ENCODE measurements at regions not wholly inside any gene's neighbourhood (a gene's known extent, or its start where the extent isn't known, plus 50 kb on each side); places are given as distances from the start of the nearest gene placed in this dataset.
"Not testable (repeated sequence)": the region's sequence is repeated elsewhere in the genome, so short reads cannot be mapped to it uniquely, and the experiment has no call there.

- DNase-seq (ENCODE audit: insufficient read length, low spot score) (no peak), FAIRE-seq (no peak)
- no peak for TF ChIP-seq POLR2A (IDR thresholded peaks at IDR 0.05; ENCODE audit: low read depth, low read length)
Measured at GRCh38 chr3:66633402-66634381, 132.9 kb upstream of the LRIG1 start.

- no peak for DNase-seq (ENCODE audit: insufficient read length, low spot score)
- no peak for FAIRE-seq
- TF ChIP-seq POLR2A (IDR thresholded peaks at IDR 0.05; ENCODE audit: low read depth, low read length) = no peak
Measured at GRCh38 chr3:66638717-66639116, 137.9 kb upstream of the LRIG1 start.

GRCh38 chr3:66639809-66640356, 139.1 kb upstream of the LRIG1 start:
- no peak for DNase-seq (ENCODE audit: insufficient read length, low spot score)
- FAIRE-seq = no peak
- TF ChIP-seq POLR2A (IDR thresholded peaks at IDR 0.05; ENCODE audit: low read depth, low read length) = no peak

GRCh38 chr3:66642019-66642418, 141.2 kb upstream of the LRIG1 start:
- no peak for TF ChIP-seq POLR2A (IDR thresholded peaks at IDR 0.05; ENCODE audit: low read depth, low read length)
- FAIRE-seq (no peak), DNase-seq (ENCODE audit: insufficient read length, low spot score) (no peak)

GRCh38 chr3:66642484-66642883, 141.7 kb upstream of the LRIG1 start:
- TF ChIP-seq POLR2A (IDR thresholded peaks at IDR 0.05; ENCODE audit: low read depth, low read length) = no peak
- no peak for DNase-seq (ENCODE audit: insufficient read length, low spot score)
- FAIRE-seq = no peak

- TF ChIP-seq POLR2A (IDR thresholded peaks at IDR 0.05; ENCODE audit: low read depth, low read length) = no peak
- FAIRE-seq = no peak
Measured at GRCh38 chr3:66644549-66644948, 143.7 kb upstream of the LRIG1 start.

GRCh38 chr3:66648975-66649374, 148.2 kb upstream of the LRIG1 start:
- FAIRE-seq (no peak), DNase-seq (ENCODE audit: insufficient read length, low spot score) (no peak)
- no peak for TF ChIP-seq POLR2A (IDR thresholded peaks at IDR 0.05; ENCODE audit: low read depth, low read length)

More at GRCh38 chr3:66644549-66644948, 143.7 kb upstream of the LRIG1 start:
- no peak for DNase-seq (ENCODE audit: insufficient read length, low spot score)

GRCh38 chr3:66651520-66651919, 150.7 kb upstream of the LRIG1 start:
- FAIRE-seq; DNase-seq (ENCODE audit: insufficient read length, low spot score): not testable (repeated sequence)

GRCh38 chr3:66652100-66652499, 151.3 kb upstream of the LRIG1 start:
- DNase-seq (ENCODE audit: insufficient read length, low spot score); FAIRE-seq: not testable (repeated sequence)

GRCh38 chr3:66655044-66655443, 154.2 kb upstream of the LRIG1 start:
- no peak for TF ChIP-seq POLR2A (IDR thresholded peaks at IDR 0.05; ENCODE audit: low read depth, low read length)
- FAIRE-seq = no peak

GRCh38 chr3:66655671-66656070, 154.8 kb upstream of the LRIG1 start:
- TF ChIP-seq POLR2A (IDR thresholded peaks at IDR 0.05; ENCODE audit: low read depth, low read length) = no peak
- no peak for DNase-seq (ENCODE audit: insufficient read length, low spot score)
- FAIRE-seq = no peak

More at GRCh38 chr3:66655044-66655443, 154.2 kb upstream of the LRIG1 start:
- DNase-seq (ENCODE audit: insufficient read length, low spot score) = no peak

GRCh38 chr3:66656609-66657008, 155.8 kb upstream of the LRIG1 start:
- no peak for TF ChIP-seq POLR2A (IDR thresholded peaks at IDR 0.05; ENCODE audit: low read depth, low read length)
- no peak for DNase-seq (ENCODE audit: insufficient read length, low spot score)
- no peak for FAIRE-seq

- FAIRE-seq (no peak), DNase-seq (ENCODE audit: insufficient read length, low spot score) (no peak)
- TF ChIP-seq POLR2A (IDR thresholded peaks at IDR 0.05; ENCODE audit: low read depth, low read length) = no peak
Measured at GRCh38 chr3:66659056-66659455, 158.2 kb upstream of the LRIG1 start.

GRCh38 chr3:66661628-66662027, 160.8 kb upstream of the LRIG1 start:
- no peak for TF ChIP-seq POLR2A (IDR thresholded peaks at IDR 0.05; ENCODE audit: low read depth, low read length)
- FAIRE-seq (no peak), DNase-seq (ENCODE audit: insufficient read length, low spot score) (no peak)

- DNase-seq (ENCODE audit: insufficient read length, low spot score) (no peak), FAIRE-seq (no peak)
- no peak for TF ChIP-seq POLR2A (IDR thresholded peaks at IDR 0.05; ENCODE audit: low read depth, low read length)
Measured at GRCh38 chr3:66662894-66663293, 162.1 kb upstream of the LRIG1 start.

Measured in H54 (cell line).